ENCODE measurements at regions not wholly inside any gene's neighbourhood (a gene's known extent, or its start where the extent isn't known, plus 50 kb on each side); places are given as distances from the start of the nearest gene placed in this dataset.

DNA sequence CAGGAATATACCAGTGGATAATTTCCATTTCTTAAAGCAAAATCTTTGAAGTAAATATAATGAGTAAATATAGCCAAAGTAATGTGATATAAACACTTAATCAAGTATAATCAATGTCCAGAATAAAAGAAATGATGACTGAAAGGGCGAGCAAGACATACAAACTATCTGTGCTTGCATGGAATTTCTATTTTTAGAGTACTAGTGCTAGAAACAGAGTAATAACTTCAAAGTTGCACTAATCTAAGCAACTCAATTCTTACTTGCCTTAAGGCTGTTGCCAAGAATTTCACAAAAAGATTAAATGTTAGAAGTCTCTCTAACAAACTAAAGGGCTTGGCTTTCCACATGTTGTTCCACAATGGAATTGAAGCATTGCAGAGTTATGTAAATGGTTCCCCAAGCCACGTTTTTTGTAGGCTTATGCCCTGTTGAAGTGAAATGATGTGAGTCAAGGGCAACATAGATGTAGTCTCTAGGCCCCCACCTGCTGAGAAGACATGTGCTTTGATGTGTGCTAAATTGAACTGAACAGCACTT lies 175.0 kb upstream of the LMNTD1 start:
- CTCF ChIA-PET: no interaction called here
- no peak overlapping the region for H3K4me3 Mint-ChIP-seq
- DNase-seq (no peak), ATAC-seq (no peak)
- no peaks in the 10 kb centered on the region for H3K9me3 Mint-ChIP-seq (ENCODE audit: low read depth)
- H3K4me1 Mint-ChIP-seq: no peaks in the 10 kb centered on the region
- H3K27ac Mint-ChIP-seq: no peak overlapping the region
- no peaks in the 10 kb centered on the region for H3K36me3 Mint-ChIP-seq
- H3K27me3 Mint-ChIP-seq: no peaks in the 10 kb centered on the region

DNA sequence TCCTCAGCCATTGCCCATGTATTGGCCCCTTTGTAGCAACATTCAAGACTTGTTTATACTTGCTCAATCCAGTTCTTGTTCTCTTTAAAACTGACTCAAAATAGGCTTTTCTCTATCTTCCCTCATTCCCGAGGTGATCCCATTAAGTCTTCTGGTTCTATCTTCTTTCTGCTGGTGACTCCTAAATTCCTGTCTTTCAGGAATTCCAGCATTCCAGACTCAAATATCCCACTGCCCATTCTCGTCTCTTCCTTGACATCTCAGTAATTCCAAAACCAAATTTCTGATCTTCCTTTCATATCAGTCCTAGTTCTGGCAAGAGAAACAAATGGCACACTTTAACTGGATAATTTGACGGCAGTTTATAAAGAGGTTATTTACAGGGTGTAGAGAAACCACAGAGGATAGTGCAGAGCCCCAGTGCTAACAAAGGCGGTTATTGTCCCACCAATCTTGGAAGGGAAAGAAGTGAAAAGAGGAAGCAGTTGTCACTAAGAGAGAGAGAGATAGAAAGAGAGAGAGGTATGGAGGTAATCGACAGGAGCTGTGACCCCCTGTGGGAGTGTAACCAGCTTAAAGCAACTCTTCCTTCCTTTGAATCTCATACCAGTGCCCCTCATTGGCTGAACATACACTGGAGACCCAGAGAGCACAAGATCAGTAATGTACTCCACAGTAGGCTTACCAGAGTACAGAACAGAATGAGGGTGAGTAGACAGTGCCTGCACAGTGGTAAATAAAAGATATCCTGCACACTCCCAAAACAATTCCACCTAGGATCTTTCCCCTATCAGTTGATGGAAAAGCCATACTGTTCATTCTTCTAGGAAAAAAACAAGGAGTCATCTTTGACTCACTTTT lies 177.6 kb upstream of the LMNTD1 start:
- CTCF ChIA-PET: no interaction called here
- no peaks in the 10 kb centered on the region for H3K4me1 Mint-ChIP-seq
- ATAC-seq (no peak), DNase-seq (no peak)
- H3K4me3 Mint-ChIP-seq: no peak overlapping the region
- no peaks in the 10 kb centered on the region for H3K27me3 Mint-ChIP-seq
- no peaks in the 10 kb centered on the region for H3K9me3 Mint-ChIP-seq (ENCODE audit: low read depth)
- no peak overlapping the region for H3K27ac Mint-ChIP-seq
- H3K36me3 Mint-ChIP-seq: no peaks in the 10 kb centered on the region

DNA sequence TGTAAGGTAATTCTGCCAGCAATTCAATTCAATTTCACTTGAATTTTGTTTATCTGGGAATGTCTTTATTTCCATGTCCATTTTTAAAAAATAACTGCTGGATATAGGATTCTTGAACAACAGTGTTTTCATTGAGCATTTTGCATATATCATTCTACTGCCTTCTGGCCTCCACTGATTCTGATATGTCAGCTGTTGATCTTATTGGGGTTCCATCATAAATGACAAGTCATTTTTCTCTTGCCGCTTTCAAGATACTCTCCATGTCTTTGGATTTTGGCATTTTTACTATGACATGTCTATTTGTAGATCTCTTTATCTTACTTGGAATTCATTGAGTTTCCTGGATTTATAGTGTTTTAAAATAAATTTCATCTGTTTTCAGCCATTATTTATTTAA lies 180.5 kb upstream of the LMNTD1 start:
- ATAC-seq (no peak), DNase-seq (no peak)
- Mint-ChIP-seq H3K4me3 (no peak overlapping the region), H3K27me3 (no peaks in the 10 kb centered on the region), H3K4me1 (no peaks in the 10 kb centered on the region), H3K36me3 (no peaks in the 10 kb centered on the region), H3K9me3 (ENCODE audit: low read depth) (peaks cover 2% of the 10 kb centered on the region), H3K27ac (no peak overlapping the region)
- CTCF ChIA-PET: no interaction called here

DNA sequence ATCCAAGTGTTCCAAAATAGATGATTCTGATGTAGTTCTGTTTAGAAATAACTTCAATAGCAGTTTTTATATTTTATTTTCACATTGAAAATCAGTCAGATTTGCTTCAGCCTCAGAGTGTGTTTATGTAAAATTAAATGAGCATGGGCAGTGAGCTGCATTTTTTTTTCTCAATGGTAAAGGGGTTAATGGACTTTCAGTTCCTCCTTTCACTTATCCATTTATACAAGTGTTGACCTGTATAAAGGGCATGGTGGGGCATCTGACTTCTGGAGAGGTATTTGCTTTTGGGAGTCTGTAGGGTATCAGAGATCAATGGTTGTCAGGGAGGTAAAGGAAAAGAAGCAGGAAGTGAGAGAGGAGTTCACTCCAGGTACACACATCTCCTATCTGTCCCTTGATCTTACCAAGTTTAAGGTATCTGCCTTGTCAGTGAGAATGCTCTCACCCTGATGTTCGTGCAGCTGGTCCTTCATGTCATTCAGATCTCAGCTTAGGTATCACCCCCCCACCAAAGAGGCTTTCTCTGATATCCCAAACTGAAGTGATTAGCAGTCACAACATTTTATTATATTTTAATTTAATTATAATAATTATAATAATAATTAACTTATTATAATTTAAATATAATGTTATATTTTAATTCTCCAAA lies 181.6 kb upstream of the LMNTD1 start:
- H3K36me3 Mint-ChIP-seq: no peaks in the 10 kb centered on the region
- no peak overlapping the region for H3K27ac Mint-ChIP-seq
- no peaks in the 10 kb centered on the region for H3K4me1 Mint-ChIP-seq
- CTCF ChIA-PET: no interaction called here
- H3K27me3 Mint-ChIP-seq: no peaks in the 10 kb centered on the region
- DNase-seq (no peak), ATAC-seq (no peak)
- peaks cover 2% of the 10 kb centered on the region for H3K9me3 Mint-ChIP-seq (ENCODE audit: low read depth)
- H3K4me3 Mint-ChIP-seq: no peak overlapping the region

DNA sequence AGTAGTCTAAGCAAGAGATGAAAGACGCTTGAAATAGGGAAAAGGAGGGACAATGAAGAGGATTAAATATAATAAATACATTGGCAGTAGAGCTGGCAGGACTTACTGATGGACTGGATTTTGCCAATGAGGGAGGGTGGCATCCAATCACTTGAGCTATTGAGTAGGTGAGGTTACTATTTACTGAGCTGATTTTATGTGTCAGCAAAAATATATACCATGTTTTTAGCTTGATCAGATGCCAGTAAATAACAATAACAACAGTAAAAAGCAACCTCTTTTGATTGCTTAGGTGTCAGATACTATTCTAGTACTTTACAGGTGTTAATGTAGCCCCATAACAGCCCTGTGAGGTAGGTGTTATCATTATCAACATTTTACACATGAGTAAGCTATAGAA lies 187.5 kb upstream of the LMNTD1 start:
- ATAC-seq (no peak), DNase-seq (no peak)
- CTCF ChIA-PET: no interaction called here
- Mint-ChIP-seq H3K4me3 (no peak overlapping the region), H3K27ac (no peak overlapping the region), H3K4me1 (no peaks in the 10 kb centered on the region), H3K9me3 (ENCODE audit: low read depth) (peaks cover 2% of the 10 kb centered on the region), H3K36me3 (no peaks in the 10 kb centered on the region), H3K27me3 (no peaks in the 10 kb centered on the region)

DNA sequence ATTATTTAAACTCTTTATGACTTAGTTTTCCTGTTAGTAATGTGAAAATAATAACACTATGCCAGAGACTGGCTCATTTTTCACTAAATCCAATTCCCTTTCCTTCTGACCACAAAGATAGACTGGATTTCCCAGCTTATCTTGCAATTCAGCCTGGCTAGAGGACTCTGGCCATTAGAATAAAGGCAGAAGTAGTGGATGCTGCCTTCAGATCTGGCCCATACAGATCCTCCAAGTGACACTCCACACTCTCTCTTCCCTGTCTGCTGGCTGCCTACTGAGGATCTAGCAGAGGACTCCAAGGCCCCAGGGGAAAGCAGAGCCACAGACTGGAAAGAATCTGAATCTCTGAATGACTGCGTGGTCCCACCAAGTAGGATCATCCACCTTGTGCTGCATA lies 188.8 kb upstream of the LMNTD1 start:
- no peak for DNase-seq
- no peaks in the 10 kb centered on the region for H3K36me3 Mint-ChIP-seq
- H3K27me3 Mint-ChIP-seq: no peaks in the 10 kb centered on the region
- peaks cover 2% of the 10 kb centered on the region for H3K9me3 Mint-ChIP-seq (ENCODE audit: low read depth)
- no peaks in the 10 kb centered on the region for H3K4me1 Mint-ChIP-seq
- H3K27ac Mint-ChIP-seq: no peak overlapping the region
- CTCF ChIA-PET: no interaction called here
- no peak overlapping the region for H3K4me3 Mint-ChIP-seq
- ATAC-seq: no peak

DNA sequence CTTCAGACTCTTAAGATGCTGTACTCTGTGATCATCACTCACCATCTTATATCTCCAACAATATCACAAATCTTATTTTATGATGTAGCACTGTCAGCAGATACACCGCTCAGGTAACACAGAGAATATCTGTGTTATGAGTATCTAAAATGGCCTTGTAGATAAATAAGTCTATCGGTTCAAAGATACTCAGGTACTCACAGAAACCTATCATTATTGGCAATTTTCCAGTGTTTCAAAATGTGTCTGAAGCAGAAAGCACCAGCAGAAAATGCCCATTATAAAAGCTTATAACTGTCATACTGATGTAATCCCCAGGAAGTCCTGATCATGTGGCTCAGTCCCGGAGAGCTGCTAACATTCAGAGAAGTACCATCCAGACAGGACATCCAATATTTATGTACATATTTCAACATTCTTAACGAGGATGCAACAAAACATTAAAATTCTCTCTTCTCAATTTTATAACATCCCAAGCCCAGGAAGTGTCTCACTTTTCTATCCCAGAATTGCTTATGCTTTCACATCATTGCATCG lies 190.7 kb upstream of the LMNTD1 start:
- H3K27me3 Mint-ChIP-seq: peaks cover 2% of the 10 kb centered on the region
- DNase-seq (no peak), ATAC-seq (no peak)
- no peak overlapping the region for H3K27ac Mint-ChIP-seq
- H3K4me3 Mint-ChIP-seq: no peak overlapping the region
- H3K4me1 Mint-ChIP-seq: no peaks in the 10 kb centered on the region
- H3K9me3 Mint-ChIP-seq (ENCODE audit: low read depth): no peaks in the 10 kb centered on the region
- H3K36me3 Mint-ChIP-seq: no peaks in the 10 kb centered on the region
- CTCF ChIA-PET: no interaction called here

DNA sequence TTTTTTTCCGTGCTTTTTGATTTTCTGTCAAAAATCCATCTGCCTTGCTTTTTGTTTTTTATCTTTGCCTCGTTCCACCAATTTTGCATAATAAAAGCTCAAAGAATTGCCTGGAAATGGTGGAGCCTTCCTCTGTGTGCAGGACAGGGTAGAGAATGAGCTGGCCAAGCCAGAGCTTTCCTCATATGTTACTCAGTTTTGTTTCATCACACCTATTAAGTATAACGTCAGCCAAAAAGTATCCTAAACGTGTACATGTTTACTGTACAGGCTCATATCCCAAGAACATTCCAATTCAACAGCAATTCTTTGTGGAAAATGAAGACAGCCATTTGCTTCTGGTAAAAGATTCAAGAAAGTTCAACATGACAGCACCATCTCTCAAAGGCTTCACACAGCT lies 191.2 kb upstream of the LMNTD1 start:
- no peaks in the 10 kb centered on the region for H3K4me1 Mint-ChIP-seq
- no peak for ATAC-seq
- no peak overlapping the region for H3K4me3 Mint-ChIP-seq
- no peak overlapping the region for H3K27ac Mint-ChIP-seq
- H3K9me3 Mint-ChIP-seq (ENCODE audit: low read depth): no peaks in the 10 kb centered on the region
- H3K36me3 Mint-ChIP-seq: no peaks in the 10 kb centered on the region
- CTCF ChIA-PET: no interaction called here
- peaks cover 6% of the 10 kb centered on the region for H3K27me3 Mint-ChIP-seq
- no peak for DNase-seq

DNA sequence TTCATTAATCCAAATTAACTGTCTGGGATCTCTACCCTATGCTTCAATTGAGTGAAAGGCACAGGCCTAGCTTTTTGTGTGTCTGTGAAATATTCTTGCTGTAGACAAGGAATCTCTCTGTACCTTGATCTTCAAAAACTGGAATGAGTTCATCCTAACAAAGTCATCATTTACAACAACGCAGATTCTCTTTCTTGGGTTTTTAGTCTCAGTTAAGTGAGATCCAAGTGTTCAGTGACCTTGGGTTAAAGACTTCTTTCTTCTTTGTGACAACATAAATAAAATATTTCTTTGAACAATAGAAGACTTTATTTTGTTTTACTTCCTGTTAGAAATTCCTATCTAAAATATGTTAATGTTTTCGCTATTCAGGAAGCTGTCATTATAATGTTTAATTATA lies 192.2 kb upstream of the LMNTD1 start:
- Mint-ChIP-seq H3K4me1 (no peaks in the 10 kb centered on the region), H3K36me3 (no peaks in the 10 kb centered on the region), H3K27me3 (peaks cover 7% of the 10 kb centered on the region), H3K9me3 (ENCODE audit: low read depth) (no peaks in the 10 kb centered on the region), H3K27ac (no peak overlapping the region), H3K4me3 (no peak overlapping the region)
- CTCF ChIA-PET: no interaction called here
- no peak for DNase-seq
- no peak for ATAC-seq

DNA sequence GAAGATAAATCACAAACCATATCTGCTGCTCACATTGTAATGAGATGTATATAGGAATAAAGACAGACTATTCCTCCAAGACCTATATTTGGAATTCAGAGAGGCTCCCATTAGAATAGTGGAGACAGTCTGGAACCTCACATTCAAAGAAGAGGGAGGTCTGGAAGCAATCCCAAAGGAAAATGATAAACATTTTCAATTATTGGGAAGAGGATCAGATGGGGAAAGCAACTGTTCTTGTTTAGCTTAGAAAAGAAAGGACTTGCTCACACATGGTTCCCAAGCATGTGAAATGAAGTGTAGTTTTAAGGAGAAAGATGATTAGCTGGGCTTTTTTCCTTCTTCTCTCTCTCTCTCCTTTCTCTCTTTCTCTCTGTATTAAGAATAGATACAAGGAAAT lies 193.0 kb upstream of the LMNTD1 start:
- Mint-ChIP-seq H3K27ac (no peak overlapping the region), H3K4me1 (no peaks in the 10 kb centered on the region), H3K4me3 (no peak overlapping the region), H3K9me3 (ENCODE audit: low read depth) (no peaks in the 10 kb centered on the region), H3K36me3 (no peaks in the 10 kb centered on the region), H3K27me3 (peaks cover 7% of the 10 kb centered on the region)
- ATAC-seq: no peak
- DNase-seq: no peak
- CTCF ChIA-PET: no interaction called here

DNA sequence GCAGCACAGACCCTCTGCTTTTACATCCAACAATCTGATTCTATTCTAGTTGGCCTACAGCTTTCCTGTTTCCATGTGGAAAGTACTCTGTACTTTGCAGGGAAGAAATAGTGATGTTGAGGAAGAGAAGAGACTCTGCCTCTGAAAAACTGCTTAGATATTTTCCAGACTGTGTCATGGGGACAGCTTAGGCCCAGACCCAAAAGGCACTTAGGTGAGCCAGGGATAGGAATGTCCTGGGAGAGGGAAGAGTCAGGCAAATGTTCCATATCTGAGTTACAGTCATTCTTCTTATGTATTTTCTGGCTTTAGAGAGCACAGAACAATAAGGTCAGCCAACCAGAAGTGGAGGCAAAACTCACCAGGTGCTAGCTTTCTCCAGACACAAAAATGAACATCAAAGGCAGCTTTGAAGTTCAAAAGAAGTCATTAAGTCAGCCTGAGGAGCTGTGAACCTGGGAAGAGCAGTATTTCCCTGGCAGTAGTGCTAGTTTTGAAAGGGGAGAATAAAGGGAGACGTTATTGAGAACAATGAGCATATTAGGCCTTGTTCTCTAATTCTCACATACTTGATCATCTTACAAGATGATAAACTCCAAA lies 199.7 kb upstream of the LMNTD1 start:
- Mint-ChIP-seq H3K9me3 (ENCODE audit: low read depth) (no peaks in the 10 kb centered on the region), H3K4me1 (no peaks in the 10 kb centered on the region), H3K27ac (no peak overlapping the region), H3K36me3 (no peaks in the 10 kb centered on the region), H3K4me3 (no peak overlapping the region), H3K27me3 (peaks cover 9% of the 10 kb centered on the region)
- CTCF ChIA-PET: no interaction called here
- ATAC-seq: no peak
- no peak for DNase-seq

DNA sequence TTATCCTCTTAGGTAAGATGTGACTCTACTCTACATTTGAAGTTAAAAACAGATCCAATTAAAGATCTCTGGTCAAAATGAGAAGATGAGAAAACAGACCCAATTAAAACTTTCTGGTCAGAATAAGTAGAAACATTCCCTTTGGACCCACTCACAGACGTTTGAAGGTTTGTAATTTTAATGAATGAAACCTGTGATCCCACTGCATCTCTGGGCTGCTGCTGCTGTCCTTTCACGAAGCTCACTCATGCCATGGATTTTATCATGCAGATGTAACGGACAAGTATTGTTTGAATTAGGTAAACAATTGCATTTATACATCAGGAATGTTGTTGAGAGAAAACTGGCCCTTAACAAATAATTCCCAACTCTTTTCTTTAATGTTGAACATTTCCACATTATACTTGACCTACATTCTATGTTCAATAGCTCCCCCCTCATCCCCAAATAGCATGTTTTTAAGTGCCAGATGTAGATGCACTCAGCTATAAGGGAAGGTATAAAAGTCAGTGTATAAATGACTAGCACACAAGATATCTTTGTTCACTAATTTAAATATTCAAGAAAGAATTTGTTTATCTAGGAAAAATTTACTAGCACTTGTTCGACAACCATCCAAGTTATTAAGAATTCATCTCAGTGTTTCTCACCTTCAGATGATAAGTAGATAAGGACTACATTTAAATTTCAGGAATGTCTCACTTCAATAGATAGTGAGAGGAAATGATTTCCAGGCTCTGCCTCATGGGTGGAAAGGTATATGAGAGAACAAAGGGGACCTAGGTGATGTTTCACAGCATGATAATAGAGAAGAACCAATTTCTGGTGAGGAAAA lies 202.3 kb upstream of the LMNTD1 start:
- ATAC-seq: no peak
- Mint-ChIP-seq H3K36me3 (no peaks in the 10 kb centered on the region), H3K4me1 (no peaks in the 10 kb centered on the region), H3K9me3 (ENCODE audit: low read depth) (no peaks in the 10 kb centered on the region), H3K27ac (no peak overlapping the region), H3K27me3 (peaks cover 2% of the 10 kb centered on the region), H3K4me3 (no peak overlapping the region)
- CTCF ChIA-PET: no interaction called here
- no peak for DNase-seq

DNA sequence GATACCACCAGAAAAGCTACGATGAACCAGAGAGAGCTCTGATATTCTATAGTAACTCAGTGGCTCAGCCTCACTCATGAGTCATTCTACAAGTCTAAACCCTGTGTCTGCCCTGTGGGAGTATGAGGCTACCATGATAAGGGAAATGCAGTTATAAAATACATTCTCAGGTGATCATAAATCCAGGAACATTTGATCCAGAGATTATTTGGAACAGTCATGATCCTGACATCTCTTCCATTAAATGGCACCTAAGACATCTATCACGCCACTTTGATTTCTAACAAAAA lies 202.6 kb upstream of the RASSF8 start:
- CTCF ChIA-PET: no interaction called here
- Mint-ChIP-seq H3K9me3 (ENCODE audit: low read depth) (no peaks in the 10 kb centered on the region), H3K4me1 (no peaks in the 10 kb centered on the region), H3K27ac (no peak overlapping the region), H3K4me3 (no peak overlapping the region), H3K27me3 (peaks cover 2% of the 10 kb centered on the region), H3K36me3 (no peaks in the 10 kb centered on the region)
- DNase-seq (no peak), ATAC-seq (no peak)

Measured in activated CD8-positive, alpha-beta memory T cell treated with anti-CD3 and anti-CD28 coated beads, Interleukin-2, amount 10 ng/mL, durations not matched to agents 7 days and 5 days (primary cell).